PC-9 (cell line): ENCODE measurements at regions not wholly inside any gene's neighbourhood (a gene's known extent, or its start where the extent isn't known, plus 50 kb on each side); places are given as distances from the start of the nearest gene placed in this dataset.

Experiments
- BruUV-seq: library from RNA; stranded (reverse); fragments of 400-500 nt; replicated peaks from 2 replicates; lab custom pipeline; 2021; lab: Mats Ljungman, UMichigan
- CTCF ChIA-PET: fragments of 300-600 bp; sonication (Branson Sonifier 250); formaldehyde crosslinking; loops from one replicate; lab custom pipeline; 2022; ENCODE audit warnings: antibody characterized with exemption; lab: Charles Lee
- POLR2A ChIA-PET: fragments of 300-600 bp; sonication (Branson Sonifier 250); formaldehyde crosslinking; loops from one replicate; lab custom pipeline; 2022; ENCODE audit warnings: antibody characterized with exemption; ENCODE audit not compliant: unreplicated experiment; lab: Charles Lee
- DNase-seq, 2 experiments: peaks; one replicate each; pipeline versions ENCODE4 v3.0.0 to v3.0.0-alpha.2; 2015 to 2022; ENCODE audit warnings: mixed read lengths in 1 of 2
- H2AFZ ChIP-seq: fragments of 200-600 bp; sonication (generic); 2 replicates; pipeline ENCODE4 v1.8.1; 2017; ENCODE audit warnings: antibody characterized with exemption
- H3F3A ChIP-seq: fragments of 200-600 bp; sonication (generic); 2 replicates; pipeline ENCODE4 v1.8.1; 2017; ENCODE audit warnings: antibody characterized with exemption, mild to moderate bottlenecking, low read depth; ENCODE audit not compliant: insufficient read depth
- H3K27ac ChIP-seq: fragments of 200-600 bp; sonication (generic); 2 replicates; pipeline ENCODE4 v1.6.1; 2016; ENCODE audit warnings: mixed run types
- H3K27me3 ChIP-seq: fragments of 200-600 bp; sonication (generic); 2 replicates; pipeline ENCODE4 v1.6.1; 2016; ENCODE audit warnings: low read depth, mixed run types; ENCODE audit not compliant: insufficient read depth
- H3K36me3 ChIP-seq: fragments of 200-600 bp; sonication (generic); 2 replicates; pipeline ENCODE4 v1.6.1; 2016; ENCODE audit warnings: low read depth, mixed run types
- H3K4me1 ChIP-seq: fragments of 200-600 bp; sonication (generic); replicated peaks from 2 replicates; pipeline ENCODE4 v1.6.1; 2016; ENCODE audit warnings: mixed run types; ENCODE audit not compliant: insufficient read depth
- H3K4me2 ChIP-seq: fragments of 200-600 bp; sonication (generic); 2 replicates; pipeline ENCODE4 v1.6.1; 2017; ENCODE audit warnings: mixed run types
- H3K4me3 ChIP-seq: fragments of 200-600 bp; sonication (generic); 2 replicates; pipeline ENCODE4 v1.6.1; 2016; ENCODE audit warnings: mixed run types
- H3K79me2 ChIP-seq: fragments of 200-600 bp; sonication (generic); 2 replicates; pipeline ENCODE4 v1.6.1; 2017; ENCODE audit warnings: low read depth, mixed run types
- H3K9me2 ChIP-seq: fragments of 200-600 bp; sonication (generic); 2 replicates; pipeline ENCODE4 v1.8.1; 2017; ENCODE audit warnings: mild to moderate bottlenecking; ENCODE audit not compliant: insufficient read depth
- H3K9me3 ChIP-seq: fragments of 200-600 bp; sonication (generic); 2 replicates; pipeline ENCODE4 v1.8.1; 2016; ENCODE audit warnings: low read depth; ENCODE audit not compliant: insufficient read depth
- H4K20me1 ChIP-seq: fragments of 200-600 bp; sonication (generic); 2 replicates; pipeline ENCODE4 v1.8.1; 2017; ENCODE audit not compliant: insufficient read depth
- CTCF ChIP-seq: fragments of 200-600 bp; sonication (generic); conservative IDR thresholded peaks from 2 replicates; pipeline ENCODE4 v1.6.1; 2017; ENCODE audit warnings: mixed run types, antibody characterized with exemption, mild to moderate bottlenecking, moderate library complexity
- EZH2 ChIP-seq: fragments of 200-600 bp; sonication (generic); IDR thresholded peaks from 2 replicates; pipeline ENCODE4 v1.8.0; 2017; ENCODE audit warnings: antibody characterized with exemption, low read depth
- intact Hi-C: fragments of 100-400 bp; cut with micrococcal nuclease; formaldehyde crosslinking; loops from one replicate; pipeline ENCODE4 v1.10.0; 2022; ENCODE audit not compliant: unreplicated experiment

- H3K9me2 ChIP-seq = no peaks in the 10 kb centered on the region
- peaks cover 17% of the 10 kb centered on the region for H3K4me1 ChIP-seq
- no peaks in the 10 kb centered on the region for H4K20me1 ChIP-seq
- H3K4me2 ChIP-seq = no peak overlapping the region
- POLR2A ChIA-PET = no interaction called here
- no peak for DNase-seq
- no peak overlapping the region for H2AFZ ChIP-seq
- peaks cover 7% of the 10 kb centered on the region for H3F3A ChIP-seq
- no peak overlapping the region for H3K4me3 ChIP-seq
- H3K9me3 ChIP-seq = no peaks in the 10 kb centered on the region
- CTCF ChIA-PET = no interaction called here
- BruUV-seq = no TSS peak
- intact Hi-C loops = no loop called here
- TF ChIP-seq EZH2 (no peak), CTCF (no peak)
- no peak overlapping the region for H3K27ac ChIP-seq
- H3K36me3 ChIP-seq = no peaks in the 10 kb centered on the region
- no peaks in the 10 kb centered on the region for H3K27me3 ChIP-seq
- no peaks in the 10 kb centered on the region for H3K79me2 ChIP-seq
Observed at GRCh38 chrX:120761810-120762209, 113.9 kb downstream of the CT47B1 start.

GRCh38 chrX:120759685-120760084 is 116.0 kb downstream of the CT47B1 start:
- Histone ChIP-seq H3K4me2 (no peak overlapping the region), H2AFZ (no peak overlapping the region), H3K79me2 (no peaks in the 10 kb centered on the region), H3K27ac (no peak overlapping the region), H3K4me3 (no peak overlapping the region), H3K9me2 (no peaks in the 10 kb centered on the region), H3F3A (peaks cover 7% of the 10 kb centered on the region), H3K9me3 (no peaks in the 10 kb centered on the region), H3K36me3 (no peaks in the 10 kb centered on the region), H3K4me1 (peaks cover 17% of the 10 kb centered on the region), H4K20me1 (no peaks in the 10 kb centered on the region), H3K27me3 (no peaks in the 10 kb centered on the region)
- DNase-seq = no peak
- TF ChIP-seq EZH2 (no peak), CTCF (no peak)
- ChIA-PET CTCF (no interaction called here), POLR2A (no interaction called here)
- intact Hi-C loops = no loop called here
- BruUV-seq = no TSS peak

- Histone ChIP-seq H3K9me3 (no peaks in the 10 kb centered on the region), H3K4me2 (no peak overlapping the region), H3K27me3 (no peaks in the 10 kb centered on the region), H3K79me2 (no peaks in the 10 kb centered on the region), H4K20me1 (no peaks in the 10 kb centered on the region), H3K27ac (no peak overlapping the region), H3K36me3 (no peaks in the 10 kb centered on the region), H3K9me2 (no peaks in the 10 kb centered on the region), H3F3A (peaks cover 4% of the 10 kb centered on the region; the same call in 1 of the 2 replicates), H3K4me3 (no peak overlapping the region), H3K4me1 (peaks cover 6% of the 10 kb centered on the region), H2AFZ (no peak overlapping the region)
- intact Hi-C loops = no loop called here
- DNase-seq = no peak
- no TSS peak for BruUV-seq
- CTCF ChIA-PET = no interaction called here
- no peak for TF ChIP-seq CTCF
- TF ChIP-seq EZH2 = no peak
- POLR2A ChIA-PET = no interaction called here
Observed at GRCh38 chrX:120755066-120755846, 120.4 kb downstream of the CT47B1 start.
